ENCODE measurements at regions not wholly inside any gene's neighbourhood (a gene's known extent, or its start where the extent isn't known, plus 50 kb on each side); places are given as distances from the start of the nearest gene placed in this dataset.

DNA sequence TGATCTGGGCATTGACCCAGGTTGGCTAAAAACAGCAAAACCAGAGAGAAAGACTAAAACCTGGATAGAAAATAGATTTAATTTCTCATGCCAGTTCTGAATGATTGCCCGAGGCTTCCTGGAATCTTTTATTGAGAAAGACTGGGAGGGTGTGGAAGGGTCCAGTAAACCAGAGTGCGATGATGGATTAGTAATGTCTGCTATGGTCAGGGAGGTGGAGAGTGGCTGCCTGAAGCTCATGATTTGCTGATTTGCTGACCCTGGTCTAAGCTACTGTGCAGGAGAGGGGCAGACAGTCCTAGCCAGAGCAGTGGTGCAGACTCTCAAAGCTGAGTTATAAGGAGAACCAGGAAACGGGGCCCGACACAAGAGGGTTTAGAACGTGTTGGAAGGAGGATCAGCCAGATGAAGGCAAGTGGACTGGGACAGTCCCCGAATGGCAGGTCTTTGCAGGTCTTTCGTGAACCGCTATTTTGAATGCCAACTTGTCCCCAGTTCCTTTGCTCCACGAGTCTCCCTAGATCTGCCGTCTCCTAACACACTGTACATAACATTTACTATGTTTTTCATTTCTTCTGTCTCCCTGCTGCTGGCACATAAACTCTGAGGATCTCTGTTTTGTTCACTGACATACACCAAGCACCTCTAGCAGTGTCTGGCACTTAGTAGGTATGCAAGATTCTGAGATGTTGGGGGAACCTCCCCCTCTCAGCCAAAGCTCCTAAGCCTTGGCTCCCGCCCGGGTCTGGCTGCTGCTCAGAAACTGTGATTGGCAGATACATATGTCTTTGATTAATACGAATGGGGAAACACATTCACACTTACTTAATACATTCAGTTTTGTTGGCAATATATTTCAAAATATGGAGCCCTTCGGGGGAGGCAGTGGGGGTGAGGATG, 237.3 kb upstream of the TNRC6C start:
- no peak overlapping the region for H3K27ac ChIP-seq
- H3K36me3 ChIP-seq: no peaks in the 10 kb centered on the region
- DNase-seq: no peak
- no peak overlapping the region for H3K4me3 ChIP-seq
- H3K4me1 ChIP-seq: peaks cover 11% of the 10 kb centered on the region
- no peaks in the 10 kb centered on the region for H3K27me3 ChIP-seq
- no peaks in the 10 kb centered on the region for H3K9me3 ChIP-seq (replicated peaks)

DNA sequence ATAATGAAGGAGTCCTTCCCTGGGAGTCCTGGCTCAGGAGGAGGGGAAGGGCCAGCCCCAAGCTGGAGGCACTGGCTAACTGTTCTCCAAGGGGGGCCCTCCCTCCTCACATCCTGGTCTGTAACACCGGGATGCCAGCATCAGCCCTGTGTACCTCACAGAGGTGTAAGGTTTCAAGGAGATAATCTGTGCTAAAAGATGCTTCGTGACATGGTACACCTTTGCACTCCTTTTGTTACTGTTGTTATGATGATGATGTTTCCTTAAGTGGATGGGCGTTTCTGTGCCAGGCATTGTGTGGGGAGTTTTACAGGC, 236.7 kb upstream of the TNRC6C start:
- no peak overlapping the region for H3K27ac ChIP-seq
- no peaks in the 10 kb centered on the region for H3K9me3 ChIP-seq (replicated peaks)
- no peaks in the 10 kb centered on the region for H3K36me3 ChIP-seq
- H3K27me3 ChIP-seq: no peaks in the 10 kb centered on the region
- no peak for DNase-seq
- H3K4me1 ChIP-seq: peaks cover 11% of the 10 kb centered on the region
- no peak overlapping the region for H3K4me3 ChIP-seq

DNA sequence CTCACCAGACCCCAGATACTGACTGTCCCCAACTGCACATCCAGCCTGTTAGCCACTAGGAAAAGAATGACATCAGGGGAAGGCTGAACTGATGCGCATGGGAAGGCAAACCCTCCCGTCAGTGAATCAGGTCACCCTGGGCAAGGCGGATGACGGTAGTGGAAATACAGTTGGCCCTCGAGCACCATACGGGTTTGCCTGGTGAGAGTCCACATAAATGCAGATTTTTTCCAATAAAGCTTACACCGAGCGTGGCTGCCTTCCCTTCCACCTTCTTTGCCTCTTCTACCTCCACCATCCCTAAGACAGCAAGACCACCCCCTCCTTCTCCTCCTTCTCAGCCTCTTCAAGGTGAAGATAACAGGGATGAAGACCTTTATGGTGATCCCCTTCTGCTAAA, 236.1 kb upstream of the TNRC6C start:
- DNase-seq: no peak
- no peaks in the 10 kb centered on the region for H3K9me3 ChIP-seq (replicated peaks)
- no peak overlapping the region for H3K27ac ChIP-seq
- no peaks in the 10 kb centered on the region for H3K36me3 ChIP-seq
- no peaks in the 10 kb centered on the region for H3K27me3 ChIP-seq
- H3K4me1 ChIP-seq: peaks cover 11% of the 10 kb centered on the region
- H3K4me3 ChIP-seq: no peak overlapping the region

DNA sequence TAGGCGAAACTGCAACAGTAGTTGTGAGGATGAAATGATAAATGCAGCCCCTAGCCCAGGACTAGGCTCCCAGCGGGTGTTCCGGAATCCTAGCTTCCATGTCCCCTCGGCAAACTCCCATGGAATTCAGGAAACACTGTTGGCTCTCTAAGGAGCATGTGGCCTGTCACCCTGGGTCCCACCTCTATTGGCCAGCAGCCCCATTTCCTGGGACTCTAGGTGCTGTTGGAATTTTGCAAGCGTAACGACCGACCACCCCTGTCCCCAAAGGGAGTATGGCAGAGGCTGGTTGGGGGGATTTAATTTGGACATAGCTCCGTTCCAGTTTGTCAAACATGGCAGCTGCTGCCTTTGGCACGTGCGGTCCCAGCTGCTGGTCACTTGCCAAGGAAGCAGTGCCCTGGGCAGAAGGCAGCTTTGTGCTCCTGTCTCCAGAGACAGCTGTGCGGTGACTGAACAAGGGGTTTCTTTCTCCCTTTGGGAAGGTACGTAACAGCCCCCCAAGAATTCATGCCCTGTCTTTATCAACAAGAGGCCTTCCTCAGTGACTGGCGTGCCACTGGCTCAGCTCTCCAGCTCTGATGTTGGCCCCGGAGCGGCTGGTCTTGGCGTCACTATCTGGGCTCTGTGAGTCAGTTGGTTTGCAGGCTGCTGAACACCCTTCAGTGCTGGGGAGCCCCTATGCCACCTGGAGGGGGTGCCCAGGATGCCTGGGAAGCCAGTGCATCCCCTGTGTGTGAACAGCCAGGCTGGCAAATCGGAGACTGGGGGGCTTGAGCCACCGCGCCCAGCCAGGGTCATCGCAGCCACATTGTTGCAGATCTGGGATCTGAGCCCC, 235.2 kb upstream of the TNRC6C start:
- Histone ChIP-seq H3K36me3 (no peaks in the 10 kb centered on the region), H3K4me1 (peaks cover 11% of the 10 kb centered on the region), H3K9me3 (replicated peaks) (no peaks in the 10 kb centered on the region), H3K27ac (no peak overlapping the region), H3K27me3 (no peaks in the 10 kb centered on the region), H3K4me3 (no peak overlapping the region)
- DNase-seq: peak; percentile 85 to 87

DNA sequence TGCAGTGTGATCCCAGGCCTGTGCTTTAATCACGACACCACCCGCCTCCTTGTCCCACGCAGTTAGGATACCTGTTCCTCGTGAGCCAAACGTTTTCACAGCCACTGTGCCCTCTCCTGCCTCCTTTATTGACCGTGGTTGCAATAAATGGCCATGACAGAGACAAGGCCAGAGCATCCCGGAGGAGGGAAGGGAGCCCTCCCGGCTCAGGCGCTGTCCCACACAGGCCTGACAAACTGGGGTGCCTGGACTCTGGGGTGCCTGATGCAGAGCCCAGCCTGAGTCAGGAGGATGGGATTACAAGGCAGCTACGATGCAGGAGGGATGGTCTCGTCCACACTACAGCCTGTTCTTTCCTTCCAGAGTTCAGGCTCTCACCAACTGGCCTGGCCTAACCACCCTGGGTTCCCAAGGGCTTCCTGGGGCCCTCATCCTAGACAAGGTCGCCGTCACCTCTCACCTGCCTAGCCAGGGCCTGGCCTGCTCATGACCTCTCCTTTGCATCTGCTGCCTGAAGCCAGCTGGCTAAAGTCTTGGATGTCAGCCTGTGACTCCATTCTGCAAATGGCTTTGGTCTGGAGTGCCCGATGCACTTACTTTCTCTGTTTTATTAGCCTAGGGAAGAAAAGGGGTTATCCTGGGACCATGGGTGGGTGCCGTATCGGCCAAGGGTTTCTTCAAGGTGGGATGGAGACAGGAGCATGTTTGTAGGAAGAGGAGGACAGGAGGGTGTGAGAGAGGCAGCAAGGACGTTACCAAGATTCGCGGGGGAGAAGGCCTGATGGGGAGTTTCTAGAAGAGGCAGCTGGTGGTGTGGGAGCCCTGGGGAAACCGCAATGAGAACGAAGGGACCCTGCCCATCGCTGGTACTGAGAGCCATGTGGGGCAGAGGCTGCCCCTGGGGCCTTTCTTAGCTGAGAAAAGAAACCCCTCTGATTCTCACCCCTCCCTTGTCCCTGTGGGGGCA, 234.3 kb upstream of the TNRC6C start:
- no peak overlapping the region for H3K4me3 ChIP-seq
- no peak overlapping the region for H3K27ac ChIP-seq
- no peaks in the 10 kb centered on the region for H3K36me3 ChIP-seq

DNA sequence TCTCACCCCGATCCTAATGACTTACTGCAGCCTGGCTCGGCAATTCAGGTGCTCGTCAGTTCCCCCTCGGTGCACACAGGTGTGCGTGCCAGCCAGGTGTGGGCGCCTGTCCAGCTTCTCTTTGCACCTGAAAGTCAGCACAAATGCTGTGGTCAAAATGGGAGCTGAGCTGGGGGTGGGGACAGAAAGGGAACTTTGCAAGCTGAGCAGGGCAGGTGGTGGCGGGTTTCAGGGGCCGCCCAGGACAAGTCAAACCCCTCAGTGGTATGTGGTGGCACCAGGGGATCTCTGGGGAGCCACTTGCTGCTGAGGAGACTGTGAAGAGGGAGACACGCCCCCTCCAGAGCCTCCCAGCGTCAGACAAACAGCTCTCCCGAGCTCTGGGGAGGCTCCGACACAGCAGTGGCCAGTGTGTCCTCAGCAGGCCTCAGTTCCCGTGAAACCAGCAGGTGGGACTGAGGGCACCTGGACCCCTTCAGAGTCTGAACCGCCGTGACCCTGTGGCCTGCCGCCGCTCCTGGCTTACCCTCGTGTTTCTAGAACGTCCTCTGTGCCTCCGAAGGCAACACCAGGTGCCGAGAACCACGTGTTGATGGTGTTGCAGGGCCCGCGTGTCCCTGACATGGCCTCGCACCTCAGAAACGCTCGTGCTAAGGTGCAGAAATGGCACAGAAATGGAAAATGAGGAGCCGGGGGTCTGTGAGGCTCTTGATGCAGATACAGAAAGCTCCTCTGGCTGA, 233.5 kb upstream of the TNRC6C start:
- H3K4me1 ChIP-seq: peaks cover 11% of the 10 kb centered on the region
- H3K36me3 ChIP-seq: no peaks in the 10 kb centered on the region
- no peaks in the 10 kb centered on the region for H3K9me3 ChIP-seq (replicated peaks)
- no peak overlapping the region for H3K27ac ChIP-seq
- H3K4me3 ChIP-seq: no peak overlapping the region
- peak in 1 of 2 experiments; percentile 2 for DNase-seq
- H3K27me3 ChIP-seq: no peaks in the 10 kb centered on the region

More for the DNA sequence above, 234.3 kb upstream of the TNRC6C start:
- no peaks in the 10 kb centered on the region for H3K9me3 ChIP-seq (replicated peaks)
- peaks cover 11% of the 10 kb centered on the region for H3K4me1 ChIP-seq
- H3K27me3 ChIP-seq: no peaks in the 10 kb centered on the region
- no peak for DNase-seq

DNA sequence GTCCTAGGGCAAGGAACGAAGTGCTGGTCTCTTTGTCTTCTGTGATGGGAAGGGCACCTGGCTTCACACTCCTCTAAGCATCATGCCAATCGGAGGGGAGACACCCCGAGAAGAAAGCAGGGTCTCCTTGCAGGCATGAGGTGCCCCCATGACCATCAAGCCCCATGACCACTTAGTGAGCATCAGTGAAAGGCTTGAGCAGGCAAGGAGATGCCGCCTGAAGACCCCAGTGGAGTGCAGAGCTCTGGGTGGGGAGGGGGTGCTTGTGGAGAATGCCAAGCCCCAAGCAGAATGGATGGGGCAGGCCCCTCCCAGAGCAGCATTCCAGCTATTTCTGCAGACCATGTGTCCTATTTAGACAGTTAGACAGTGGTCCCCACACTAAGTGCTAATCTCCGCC, 232.7 kb upstream of the TNRC6C start:
- no peaks in the 10 kb centered on the region for H3K9me3 ChIP-seq (replicated peaks)
- DNase-seq: peak in 1 of 2 experiments; percentile 0
- peaks cover 11% of the 10 kb centered on the region for H3K4me1 ChIP-seq
- H3K36me3 ChIP-seq: no peaks in the 10 kb centered on the region
- no peak overlapping the region for H3K27ac ChIP-seq
- no peaks in the 10 kb centered on the region for H3K27me3 ChIP-seq
- H3K4me3 ChIP-seq: no peak overlapping the region

DNA sequence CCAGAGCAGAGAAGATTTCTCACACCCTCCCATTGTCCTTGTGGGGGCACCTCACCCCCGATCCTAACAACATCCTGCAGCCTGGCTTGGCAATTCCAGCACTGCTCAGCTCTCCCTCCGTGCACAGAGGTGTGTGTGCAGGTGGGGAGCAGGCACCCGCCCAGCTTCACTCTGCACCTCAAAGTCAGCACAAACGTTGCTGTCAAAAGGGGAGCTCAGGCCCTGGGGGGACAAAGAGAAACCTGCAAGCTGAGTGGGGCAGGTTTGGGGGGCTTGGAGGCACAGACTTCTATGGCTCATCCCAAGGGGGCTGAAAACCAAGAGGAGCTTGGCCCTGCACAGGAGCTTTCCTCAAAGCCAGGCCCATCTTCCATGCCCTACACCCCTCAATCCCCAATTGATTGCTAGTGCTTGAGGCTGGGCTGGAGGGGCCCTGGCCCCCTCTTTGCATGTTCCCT, 231.9 kb upstream of the TNRC6C start:
- Histone ChIP-seq H3K4me3 (no peak overlapping the region), H3K36me3 (no peaks in the 10 kb centered on the region), H3K27me3 (no peaks in the 10 kb centered on the region), H3K9me3 (replicated peaks) (no peaks in the 10 kb centered on the region), H3K27ac (no peak overlapping the region), H3K4me1 (peaks cover 11% of the 10 kb centered on the region)
- no peak for DNase-seq

DNA sequence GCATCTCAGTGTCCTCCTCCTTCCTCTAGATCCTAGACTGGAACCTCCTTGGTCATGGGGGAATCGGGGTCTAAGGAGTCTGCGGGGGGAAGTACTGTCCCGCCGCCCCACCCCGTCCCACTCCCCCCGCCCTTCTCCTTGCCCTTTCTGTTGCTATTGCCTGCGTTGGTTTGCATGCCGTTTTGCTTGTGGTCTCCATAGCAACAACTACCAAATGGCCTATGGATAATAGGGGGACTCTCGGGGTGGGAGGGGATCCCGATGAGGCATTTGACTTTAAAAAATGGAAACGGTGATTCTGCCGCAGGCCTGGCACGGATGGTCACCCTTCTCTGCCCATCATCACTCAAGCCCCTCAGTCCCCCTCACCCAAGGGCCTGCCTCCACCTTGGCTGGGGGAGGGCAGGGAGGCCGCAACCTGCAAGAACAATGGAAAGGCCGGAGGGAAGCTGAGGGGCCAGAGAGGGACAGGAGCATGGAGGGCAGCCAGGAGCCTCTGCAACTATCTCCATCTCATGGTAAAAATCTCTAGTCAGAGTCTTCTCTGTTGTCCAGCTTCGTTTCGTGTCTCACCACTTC, 231.4 kb upstream of the TNRC6C start:
- Histone ChIP-seq H3K9me3 (replicated peaks) (peaks cover 2% of the 10 kb centered on the region; the same call in 1 of the 2 replicates), H3K36me3 (no peaks in the 10 kb centered on the region), H3K27me3 (no peaks in the 10 kb centered on the region), H3K4me3 (no peak overlapping the region), H3K27ac (no peak overlapping the region), H3K4me1 (peaks cover 11% of the 10 kb centered on the region)
- DNase-seq: no peak

DNA sequence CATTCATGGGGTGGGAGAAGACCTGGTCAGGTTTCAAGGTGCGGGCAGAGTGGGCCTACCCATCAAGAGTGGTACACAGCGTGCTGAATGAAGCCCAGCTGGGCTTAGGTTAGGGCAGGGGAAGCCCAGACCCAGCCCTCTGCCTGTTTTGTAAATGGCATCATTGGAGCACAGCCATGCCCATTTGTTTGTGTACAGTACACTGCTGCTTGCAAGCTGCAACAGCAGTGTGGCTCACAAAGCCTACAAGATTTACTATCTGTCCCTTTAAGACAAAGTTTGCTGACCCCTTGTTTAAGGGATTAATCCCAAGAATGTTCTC, 230.1 kb upstream of the TNRC6C start:
- no peak overlapping the region for H3K27ac ChIP-seq
- no peak for DNase-seq
- peaks cover 13% of the 10 kb centered on the region for H3K9me3 ChIP-seq (replicated peaks)
- no peak overlapping the region for H3K4me3 ChIP-seq
- no peaks in the 10 kb centered on the region for H3K36me3 ChIP-seq
- H3K27me3 ChIP-seq: 0 out of 2 replicates have a peak, but pooled peaks cover 4% of the 10 kb centered on the region
- peaks cover 6% of the 10 kb centered on the region for H3K4me1 ChIP-seq

DNA sequence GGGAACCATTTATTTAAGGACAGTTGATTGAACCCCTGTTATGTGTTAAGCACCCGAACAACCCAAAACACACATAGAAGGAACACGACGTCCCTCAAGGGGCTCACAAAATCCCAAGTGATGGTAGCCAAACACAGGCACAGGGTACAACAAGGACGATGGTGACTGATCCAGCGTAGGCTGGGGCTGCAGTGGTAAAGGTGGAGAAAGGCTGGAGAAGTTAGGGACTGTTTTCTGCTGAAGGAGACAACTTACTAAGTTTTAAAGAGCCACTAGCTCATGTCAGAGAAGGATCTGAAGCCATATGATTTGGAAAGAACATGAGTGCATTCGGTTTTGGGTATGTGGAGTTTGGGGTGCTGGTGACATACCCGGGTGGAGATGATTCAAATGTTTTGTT, 229.6 kb upstream of the TNRC6C start:
- 0 out of 2 replicates have a peak, but pooled peaks cover 6% of the 10 kb centered on the region for H3K27me3 ChIP-seq
- H3K36me3 ChIP-seq: no peaks in the 10 kb centered on the region
- H3K27ac ChIP-seq: no peak overlapping the region
- no peak for DNase-seq
- H3K4me1 ChIP-seq: peaks cover 1% of the 10 kb centered on the region
- H3K4me3 ChIP-seq: no peak overlapping the region
- H3K9me3 ChIP-seq (replicated peaks): peaks cover 13% of the 10 kb centered on the region

DNA sequence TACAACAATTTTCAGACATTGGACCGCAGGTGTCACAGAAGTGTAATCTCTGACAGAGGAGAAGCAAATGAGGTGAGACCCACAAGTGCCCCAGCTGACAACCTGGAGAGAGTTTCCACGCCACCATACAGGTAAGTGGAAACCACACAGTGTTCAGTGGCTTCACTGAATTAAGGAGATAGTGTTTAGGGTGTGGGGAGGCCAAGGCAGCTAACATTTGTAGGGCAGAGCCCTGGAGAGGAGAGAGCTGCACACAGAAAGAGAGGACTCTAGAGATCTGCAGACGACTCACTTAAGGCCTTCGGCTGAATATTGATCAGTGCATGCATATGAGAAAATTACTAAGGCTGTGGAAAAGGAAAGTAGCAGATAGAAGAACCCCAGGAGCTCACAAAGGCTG, 228.9 kb upstream of the TNRC6C start:
- Histone ChIP-seq H3K36me3 (no peaks in the 10 kb centered on the region), H3K27me3 (peaks cover 6% of the 10 kb centered on the region; the same call in 1 of the 2 replicates), H3K27ac (no peak overlapping the region), H3K4me3 (no peak overlapping the region), H3K4me1 (no peaks in the 10 kb centered on the region; the same call in 1 of the 2 replicates), H3K9me3 (replicated peaks) (peaks cover 13% of the 10 kb centered on the region)
- DNase-seq: no peak

DNA sequence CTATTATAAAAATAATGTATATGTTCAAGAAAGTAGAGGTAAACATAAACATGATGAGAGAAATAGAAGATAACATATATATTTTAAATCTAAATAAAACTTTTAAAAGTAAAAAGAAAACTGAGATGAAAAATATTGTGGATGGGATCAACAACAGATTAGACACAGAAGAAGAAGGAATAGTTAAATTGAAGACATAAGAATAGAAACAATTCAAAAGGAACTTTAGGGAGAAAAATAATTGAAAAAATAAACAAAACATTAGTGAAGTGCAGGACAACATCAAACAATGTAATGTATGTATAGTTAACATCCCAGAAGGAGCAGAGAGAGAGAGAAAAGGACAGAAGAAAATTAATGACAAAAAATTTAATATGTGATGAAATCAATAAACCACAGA, 228.1 kb upstream of the TNRC6C start:
- H3K9me3 ChIP-seq (replicated peaks): peaks cover 13% of the 10 kb centered on the region
- H3K27me3 ChIP-seq: peaks cover 12% of the 10 kb centered on the region; the same call in 1 of the 2 replicates
- DNase-seq: no peak
- no peaks in the 10 kb centered on the region; the same call in 1 of the 2 replicates for H3K4me1 ChIP-seq
- H3K27ac ChIP-seq: no peak overlapping the region
- H3K4me3 ChIP-seq: no peak overlapping the region
- no peaks in the 10 kb centered on the region for H3K36me3 ChIP-seq
